A549 (cell line): ENCODE measurements at regions not wholly inside any gene's neighbourhood (a gene's known extent, or its start where the extent isn't known, plus 50 kb on each side); places are given as distances from the start of the nearest gene placed in this dataset.

Experiments used
- MYC ChIP-seq: IDR thresholded peaks from 2 replicates; pipeline ENCODE4 v1.6.1; 2012; ENCODE audit warnings: mild to moderate bottlenecking, inconsistent platforms, low read length, improper control_type of control experiment, borderline replicate concordance
- TF ChIP-seq, protein P1 (sequence below): fragments of >200 bp; sonication (Bioruptor Twin); formaldehyde crosslinking; IDR thresholded peaks from 3 replicates; pipeline ENCODE4 v1.5.1; 2016
- TF ChIP-seq, protein P2 (sequence below): fragments of 450-650 bp; IDR thresholded peaks from 2 replicates; pipeline ENCODE4 v1.6.1; 2014; ENCODE audit warnings: antibody characterized with exemption
- TF ChIP-seq, protein P3 (sequence below): IDR thresholded peaks from 2 replicates; pipeline ENCODE4 v1.6.1; 2012

DNA sequence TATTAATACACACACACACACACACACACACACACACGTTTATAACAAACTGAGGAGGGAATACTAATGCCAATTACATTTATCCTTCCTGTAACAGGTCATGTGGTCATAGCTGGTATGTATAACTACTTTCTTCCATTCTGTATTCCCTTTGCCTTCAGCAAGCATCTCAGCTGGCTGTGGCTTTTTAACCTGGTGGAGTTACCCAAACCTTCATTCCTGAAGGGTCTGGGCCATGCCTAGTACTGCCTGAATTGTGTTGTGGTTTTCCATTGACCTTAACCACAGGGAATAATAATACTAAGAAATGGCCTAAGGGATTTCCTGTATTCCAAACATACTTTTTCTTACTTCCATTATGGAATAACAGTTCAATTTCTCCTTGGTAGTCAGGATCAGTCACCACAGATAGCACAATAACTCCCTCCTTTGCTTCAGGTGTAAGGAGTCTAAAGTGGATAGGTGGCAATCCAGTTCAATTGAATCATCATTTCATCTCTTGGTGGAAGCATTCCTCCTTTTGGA is 222.2 kb upstream of the MEF2C start:
- no peak for TF ChIP-seq MYC
- TF ChIP-seq, protein P1, sequence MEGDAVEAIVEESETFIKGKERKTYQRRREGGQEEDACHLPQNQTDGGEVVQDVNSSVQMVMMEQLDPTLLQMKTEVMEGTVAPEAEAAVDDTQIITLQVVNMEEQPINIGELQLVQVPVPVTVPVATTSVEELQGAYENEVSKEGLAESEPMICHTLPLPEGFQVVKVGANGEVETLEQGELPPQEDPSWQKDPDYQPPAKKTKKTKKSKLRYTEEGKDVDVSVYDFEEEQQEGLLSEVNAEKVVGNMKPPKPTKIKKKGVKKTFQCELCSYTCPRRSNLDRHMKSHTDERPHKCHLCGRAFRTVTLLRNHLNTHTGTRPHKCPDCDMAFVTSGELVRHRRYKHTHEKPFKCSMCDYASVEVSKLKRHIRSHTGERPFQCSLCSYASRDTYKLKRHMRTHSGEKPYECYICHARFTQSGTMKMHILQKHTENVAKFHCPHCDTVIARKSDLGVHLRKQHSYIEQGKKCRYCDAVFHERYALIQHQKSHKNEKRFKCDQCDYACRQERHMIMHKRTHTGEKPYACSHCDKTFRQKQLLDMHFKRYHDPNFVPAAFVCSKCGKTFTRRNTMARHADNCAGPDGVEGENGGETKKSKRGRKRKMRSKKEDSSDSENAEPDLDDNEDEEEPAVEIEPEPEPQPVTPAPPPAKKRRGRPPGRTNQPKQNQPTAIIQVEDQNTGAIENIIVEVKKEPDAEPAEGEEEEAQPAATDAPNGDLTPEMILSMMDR = no peak
- TF ChIP-seq, protein P2, sequence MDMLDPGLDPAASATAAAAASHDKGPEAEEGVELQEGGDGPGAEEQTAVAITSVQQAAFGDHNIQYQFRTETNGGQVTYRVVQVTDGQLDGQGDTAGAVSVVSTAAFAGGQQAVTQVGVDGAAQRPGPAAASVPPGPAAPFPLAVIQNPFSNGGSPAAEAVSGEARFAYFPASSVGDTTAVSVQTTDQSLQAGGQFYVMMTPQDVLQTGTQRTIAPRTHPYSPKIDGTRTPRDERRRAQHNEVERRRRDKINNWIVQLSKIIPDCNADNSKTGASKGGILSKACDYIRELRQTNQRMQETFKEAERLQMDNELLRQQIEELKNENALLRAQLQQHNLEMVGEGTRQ = no peak
- TF ChIP-seq, protein P3, sequence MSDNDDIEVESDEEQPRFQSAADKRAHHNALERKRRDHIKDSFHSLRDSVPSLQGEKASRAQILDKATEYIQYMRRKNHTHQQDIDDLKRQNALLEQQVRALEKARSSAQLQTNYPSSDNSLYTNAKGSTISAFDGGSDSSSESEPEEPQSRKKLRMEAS = no peak
